ENCODE measurements at regions not wholly inside any gene's neighbourhood (a gene's known extent, or its start where the extent isn't known, plus 50 kb on each side); places are given as distances from the start of the nearest gene placed in this dataset.

DNA sequence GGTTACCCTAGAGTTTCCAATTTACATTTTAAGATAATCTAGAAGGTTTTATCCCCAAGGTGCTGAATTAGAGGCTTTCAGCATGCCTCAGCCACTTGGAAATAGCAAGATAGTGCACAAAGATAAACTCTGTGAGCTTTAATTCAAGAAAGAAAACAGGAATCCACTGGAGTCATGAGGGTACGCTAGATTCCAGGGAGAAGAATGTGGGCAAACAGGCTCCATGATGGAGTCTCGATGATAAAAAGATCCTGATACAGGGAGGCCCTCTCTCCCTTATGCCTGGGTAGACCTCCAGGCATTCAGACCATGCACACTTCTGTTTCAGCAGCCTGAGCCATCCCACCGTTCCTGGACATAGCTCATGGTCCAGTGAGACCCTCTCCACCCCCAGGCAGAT is 344.6 kb upstream of the LCORL start:
- TF ChIP-seq, protein P1, sequence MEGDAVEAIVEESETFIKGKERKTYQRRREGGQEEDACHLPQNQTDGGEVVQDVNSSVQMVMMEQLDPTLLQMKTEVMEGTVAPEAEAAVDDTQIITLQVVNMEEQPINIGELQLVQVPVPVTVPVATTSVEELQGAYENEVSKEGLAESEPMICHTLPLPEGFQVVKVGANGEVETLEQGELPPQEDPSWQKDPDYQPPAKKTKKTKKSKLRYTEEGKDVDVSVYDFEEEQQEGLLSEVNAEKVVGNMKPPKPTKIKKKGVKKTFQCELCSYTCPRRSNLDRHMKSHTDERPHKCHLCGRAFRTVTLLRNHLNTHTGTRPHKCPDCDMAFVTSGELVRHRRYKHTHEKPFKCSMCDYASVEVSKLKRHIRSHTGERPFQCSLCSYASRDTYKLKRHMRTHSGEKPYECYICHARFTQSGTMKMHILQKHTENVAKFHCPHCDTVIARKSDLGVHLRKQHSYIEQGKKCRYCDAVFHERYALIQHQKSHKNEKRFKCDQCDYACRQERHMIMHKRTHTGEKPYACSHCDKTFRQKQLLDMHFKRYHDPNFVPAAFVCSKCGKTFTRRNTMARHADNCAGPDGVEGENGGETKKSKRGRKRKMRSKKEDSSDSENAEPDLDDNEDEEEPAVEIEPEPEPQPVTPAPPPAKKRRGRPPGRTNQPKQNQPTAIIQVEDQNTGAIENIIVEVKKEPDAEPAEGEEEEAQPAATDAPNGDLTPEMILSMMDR (IDR thresholded peaks at IDR 0.05), result no peak
- TF ChIP-seq POLR2A (IDR thresholded peaks at IDR 0.05), result no peak

Measured in testis (tissue), 2 donors.